HUES64 (cell line): ENCODE measurements at regions not wholly inside any gene's neighbourhood (a gene's known extent, or its start where the extent isn't known, plus 50 kb on each side); places are given as distances from the start of the nearest gene placed in this dataset.

Experiments
- H3K27ac ChIP-seq: 2 replicates; pipeline ENCODE4 v1.7.0; 2013; ENCODE audit warnings: low read depth, low read length, inconsistent platforms
- H3K27me3 ChIP-seq: 2 replicates; pipeline ENCODE4 v1.6.1; 2013; ENCODE audit warnings: mild to moderate bottlenecking, low read length; ENCODE audit not compliant: insufficient read depth
- H3K36me3 ChIP-seq: 2 replicates; pipeline ENCODE4 v1.6.1; 2013; ENCODE audit warnings: mild to moderate bottlenecking, low read length; ENCODE audit not compliant: insufficient read depth
- H3K4me1 ChIP-seq: 2 replicates; pipeline ENCODE4 v1.6.1; 2013; ENCODE audit warnings: mild to moderate bottlenecking, low read length, moderate library complexity; ENCODE audit not compliant: insufficient read depth
- H3K4me3 ChIP-seq: 2 replicates; pipeline ENCODE4 v1.5.1; 2013; ENCODE audit warnings: mild to moderate bottlenecking, low read length, moderate library complexity
- H3K9ac ChIP-seq: 2 replicates; pipeline ENCODE4 v1.6.1; 2013; ENCODE audit warnings: mild to moderate bottlenecking, low read depth, low read length
- H3K9me3 ChIP-seq: 2 replicates; pipeline ENCODE4 v1.6.1; 2013; ENCODE audit warnings: low read depth, low read length; ENCODE audit not compliant: insufficient read depth
- WGBS: fragments of 150-250, 120-280 bp; methylation state at CpG from one replicate; pipeline ENCODE4 v1.1.7; 2013; ENCODE audit warnings: missing lambda C conversion rate; 5-methylcytosine and 5-hydroxymethylcytosine counted together

GRCh38 chr9:108024604-108025003 lies 535.0 kb upstream of the KLF4 start:
- no peak overlapping the region for H3K9ac ChIP-seq
- H3K27ac ChIP-seq: no peak overlapping the region
- H3K9me3 ChIP-seq: 0 out of 2 replicates have a peak, but pooled peaks cover 4% of the 10 kb centered on the region
- no peaks in the 10 kb centered on the region for H3K27me3 ChIP-seq
- no peaks in the 10 kb centered on the region for H3K4me1 ChIP-seq
- no peak overlapping the region for H3K4me3 ChIP-seq
- H3K36me3 ChIP-seq: no peaks in the 10 kb centered on the region

- no peaks in the 10 kb centered on the region for H3K4me1 ChIP-seq
- H3K27me3 ChIP-seq: no peaks in the 10 kb centered on the region
- no peak overlapping the region for H3K9ac ChIP-seq
- no peak overlapping the region for H3K4me3 ChIP-seq
- no peaks in the 10 kb centered on the region for H3K36me3 ChIP-seq
- no peak overlapping the region for H3K27ac ChIP-seq
- 91% methylated on average over 4 of the region's 4 CpGs for WGBS
- H3K9me3 ChIP-seq: 0 out of 2 replicates have a peak, but pooled peaks cover 4% of the 10 kb centered on the region
These were observed 532.8 kb upstream of the KLF4 start for GRCh38 chr9:108022246-108022935.

- no peaks in the 10 kb centered on the region for H3K27me3 ChIP-seq
- 81% methylated on average over 1 of the region's 1 CpG for WGBS
- no peak overlapping the region for H3K4me3 ChIP-seq
- H3K4me1 ChIP-seq: 0 out of 2 replicates have a peak, but pooled peaks cover 3% of the 10 kb centered on the region
- 0 out of 2 replicates have a peak, but pooled peaks cover 4% of the 10 kb centered on the region for H3K9me3 ChIP-seq
- H3K27ac ChIP-seq: no peak overlapping the region
- no peaks in the 10 kb centered on the region for H3K36me3 ChIP-seq
- no peak overlapping the region for H3K9ac ChIP-seq
These were observed 531.6 kb upstream of the KLF4 start for GRCh38 chr9:108021096-108021710.

GRCh38 chr9:108019821-108020220 lies 530.3 kb upstream of the KLF4 start:
- Histone ChIP-seq H3K27me3 (no peaks in the 10 kb centered on the region), H3K4me3 (no peak overlapping the region), H3K9me3 (0 out of 2 replicates have a peak, but pooled peaks cover 4% of the 10 kb centered on the region), H3K9ac (no peak overlapping the region), H3K27ac (no peak overlapping the region), H3K36me3 (no peaks in the 10 kb centered on the region), H3K4me1 (0 out of 2 replicates have a peak, but pooled peaks cover 3% of the 10 kb centered on the region)

GRCh38 chr9:108017671-108018070 lies 528.1 kb upstream of the KLF4 start:
- Histone ChIP-seq H3K27ac (no peak overlapping the region), H3K27me3 (no peaks in the 10 kb centered on the region), H3K36me3 (no peaks in the 10 kb centered on the region), H3K9me3 (0 out of 2 replicates have a peak, but pooled peaks cover 4% of the 10 kb centered on the region), H3K4me3 (no peak overlapping the region), H3K4me1 (0 out of 2 replicates have a peak, but pooled peaks cover 3% of the 10 kb centered on the region), H3K9ac (no peak overlapping the region)
- 89% methylated on average over 7 of the region's 7 CpGs for WGBS

GRCh38 chr9:108016446-108016845 lies 526.9 kb upstream of the KLF4 start:
- H3K4me3 ChIP-seq: no peak overlapping the region
- no peaks in the 10 kb centered on the region for H3K27me3 ChIP-seq
- H3K4me1 ChIP-seq: 0 out of 2 replicates have a peak, but pooled peaks cover 3% of the 10 kb centered on the region
- 78% methylated on average over 3 of the region's 3 CpGs for WGBS
- H3K9ac ChIP-seq: no peak overlapping the region
- no peak overlapping the region for H3K27ac ChIP-seq
- no peaks in the 10 kb centered on the region for H3K9me3 ChIP-seq
- no peaks in the 10 kb centered on the region for H3K36me3 ChIP-seq

- no peaks in the 10 kb centered on the region for H3K36me3 ChIP-seq
- no peak overlapping the region for H3K4me3 ChIP-seq
- no peaks in the 10 kb centered on the region for H3K9me3 ChIP-seq
- H3K9ac ChIP-seq: no peak overlapping the region
- H3K27ac ChIP-seq: no peak overlapping the region
- 0 out of 2 replicates have a peak, but pooled peaks cover 3% of the 10 kb centered on the region for H3K4me1 ChIP-seq
- H3K27me3 ChIP-seq: no peaks in the 10 kb centered on the region
- 94% methylated on average over 5 of the region's 5 CpGs for WGBS
These were observed 526.1 kb upstream of the KLF4 start for GRCh38 chr9:108015690-108016089.

- 90% methylated on average over 2 of the region's 2 CpGs for WGBS
These were observed 524.8 kb upstream of the KLF4 start for GRCh38 chr9:108014353-108014752.

GRCh38 chr9:108012886-108013665 lies 523.5 kb upstream of the KLF4 start:
- Histone ChIP-seq H3K4me1 (0 out of 2 replicates have a peak, but pooled peaks cover 3% of the 10 kb centered on the region), H3K4me3 (no peak overlapping the region), H3K9ac (no peak overlapping the region), H3K36me3 (no peaks in the 10 kb centered on the region), H3K27me3 (no peaks in the 10 kb centered on the region), H3K9me3 (no peaks in the 10 kb centered on the region), H3K27ac (no peak overlapping the region)
- 92% methylated on average over 3 of the region's 3 CpGs for WGBS

More at GRCh38 chr9:108014353-108014752, 524.8 kb upstream of the KLF4 start:
- no peak overlapping the region for H3K9ac ChIP-seq
- no peak overlapping the region for H3K4me3 ChIP-seq
- no peaks in the 10 kb centered on the region for H3K9me3 ChIP-seq
- H3K4me1 ChIP-seq: 0 out of 2 replicates have a peak, but pooled peaks cover 3% of the 10 kb centered on the region
- no peaks in the 10 kb centered on the region for H3K27me3 ChIP-seq
- H3K27ac ChIP-seq: no peak overlapping the region
- no peaks in the 10 kb centered on the region for H3K36me3 ChIP-seq

GRCh38 chr9:108012405-108012804 lies 522.8 kb upstream of the KLF4 start:
- Histone ChIP-seq H3K9ac (no peak overlapping the region), H3K36me3 (no peaks in the 10 kb centered on the region), H3K4me3 (no peak overlapping the region), H3K27ac (no peak overlapping the region), H3K27me3 (no peaks in the 10 kb centered on the region), H3K9me3 (no peaks in the 10 kb centered on the region), H3K4me1 (0 out of 2 replicates have a peak, but pooled peaks cover 3% of the 10 kb centered on the region)
- WGBS: 93% methylated on average over 4 of the region's 4 CpGs

- Histone ChIP-seq H3K27me3 (no peaks in the 10 kb centered on the region), H3K4me1 (peaks cover 4% of the 10 kb centered on the region; the same call in 1 of the 2 replicates), H3K9me3 (no peaks in the 10 kb centered on the region), H3K27ac (no peak overlapping the region), H3K4me3 (no peak overlapping the region), H3K9ac (no peak overlapping the region), H3K36me3 (no peaks in the 10 kb centered on the region)
- WGBS: 96% methylated on average over 5 of the region's 5 CpGs
These were observed 514.0 kb upstream of the KLF4 start for GRCh38 chr9:108003526-108003925.
